Progenitor cell of endocrine pancreas (in vitro differentiated cells): ENCODE measurements at regions not wholly inside any gene's neighbourhood (a gene's known extent, or its start where the extent isn't known, plus 50 kb on each side); places are given as distances from the start of the nearest gene placed in this dataset.

Source experiments
- DNase-seq: peaks from one replicate; pipeline ENCODE4 v3.0.0; 2021; ENCODE audit warnings: low spot score; ENCODE audit not compliant: unreplicated experiment
- H3K27ac Mint-ChIP-seq: 2 replicates; pipeline ENCODE4 v1.8.0; 2021; ENCODE audit warnings: mild to moderate bottlenecking, moderate library complexity, mixed read lengths
- H3K27me3 Mint-ChIP-seq: 2 replicates; pipeline ENCODE4 v1.8.0; 2021; ENCODE audit warnings: mixed read lengths
- H3K36me3 Mint-ChIP-seq: 2 replicates; pipeline ENCODE4 v1.8.0; 2022; ENCODE audit warnings: mixed read lengths; ENCODE audit not compliant: insufficient read depth
- H3K4me1 Mint-ChIP-seq: 2 replicates; pipeline ENCODE4 v1.8.0; 2021; ENCODE audit warnings: low read depth, mixed read lengths
- H3K4me3 Mint-ChIP-seq: 2 replicates; pipeline ENCODE4 v1.8.0; 2021; ENCODE audit warnings: low read depth, mild to moderate bottlenecking, moderate library complexity, mixed read lengths
- H3K9me3 Mint-ChIP-seq: 2 replicates; pipeline ENCODE4 v1.8.0; 2021; ENCODE audit warnings: low read depth, mixed read lengths
- CTCF ChIP-seq: fragments of 200-600 bp; sonication (generic); IDR thresholded peaks from one replicate; pipeline ENCODE4 v1.5.0; 2021; ENCODE audit warnings: antibody characterized with exemption, mild to moderate bottlenecking; ENCODE audit not compliant: unreplicated experiment

- Mint-ChIP-seq H3K4me1 (peaks cover 2% of the 10 kb centered on the region), H3K36me3 (peaks cover 3% of the 10 kb centered on the region), H3K27me3 (no peaks in the 10 kb centered on the region), H3K4me3 (no peak overlapping the region), H3K9me3 (peaks cover 10% of the 10 kb centered on the region), H3K27ac (no peak overlapping the region)
- no peak for TF ChIP-seq CTCF
- DNase-seq: no peak
These were observed 204.1 kb downstream of the CNTN3 start for GRCh38 chr3:74410276-74410941.

GRCh38 chr3:74409066-74409465 lies 205.4 kb downstream of the CNTN3 start:
- Mint-ChIP-seq H3K27me3 (no peaks in the 10 kb centered on the region), H3K9me3 (peaks cover 10% of the 10 kb centered on the region), H3K27ac (no peak overlapping the region), H3K4me1 (peaks cover 2% of the 10 kb centered on the region), H3K4me3 (no peak overlapping the region), H3K36me3 (peaks cover 3% of the 10 kb centered on the region)
- no peak for DNase-seq
- no peak for TF ChIP-seq CTCF

- DNase-seq: no peak
- Mint-ChIP-seq H3K4me3 (no peak overlapping the region), H3K9me3 (peaks cover 3% of the 10 kb centered on the region), H3K27me3 (no peaks in the 10 kb centered on the region), H3K36me3 (peaks cover 6% of the 10 kb centered on the region), H3K27ac (no peak overlapping the region), H3K4me1 (no peaks in the 10 kb centered on the region)
- no peak for TF ChIP-seq CTCF
These were observed 211.2 kb downstream of the CNTN3 start for GRCh38 chr3:74403307-74403706.

GRCh38 chr3:74402821-74403220 lies 211.6 kb downstream of the CNTN3 start:
- Mint-ChIP-seq H3K27me3 (no peaks in the 10 kb centered on the region), H3K4me1 (no peaks in the 10 kb centered on the region), H3K27ac (no peak overlapping the region), H3K9me3 (peaks cover 3% of the 10 kb centered on the region), H3K4me3 (no peak overlapping the region), H3K36me3 (peaks cover 6% of the 10 kb centered on the region)
- no peak for TF ChIP-seq CTCF
- DNase-seq: no peak

GRCh38 chr3:74393426-74393825 lies 221.0 kb downstream of the CNTN3 start:
- no peak for TF ChIP-seq CTCF

More at GRCh38 chr3:74393426-74393825, 221.0 kb downstream of the CNTN3 start:
- no peak overlapping the region for H3K27ac Mint-ChIP-seq
- H3K27me3 Mint-ChIP-seq: no peaks in the 10 kb centered on the region
- peaks cover 19% of the 10 kb centered on the region for H3K9me3 Mint-ChIP-seq
- peaks cover 11% of the 10 kb centered on the region for H3K4me1 Mint-ChIP-seq
- no peak for DNase-seq
- H3K4me3 Mint-ChIP-seq: no peak overlapping the region
- peaks cover 12% of the 10 kb centered on the region for H3K36me3 Mint-ChIP-seq
